ENCODE measurements at regions not wholly inside any gene's neighbourhood (a gene's known extent, or its start where the extent isn't known, plus 50 kb on each side); places are given as distances from the start of the nearest gene placed in this dataset.

GRCh38 chr18:39305766-39306165, 1740.2 kb upstream of the CELF4 start (continued):
- TF ChIP-seq, protein P1, sequence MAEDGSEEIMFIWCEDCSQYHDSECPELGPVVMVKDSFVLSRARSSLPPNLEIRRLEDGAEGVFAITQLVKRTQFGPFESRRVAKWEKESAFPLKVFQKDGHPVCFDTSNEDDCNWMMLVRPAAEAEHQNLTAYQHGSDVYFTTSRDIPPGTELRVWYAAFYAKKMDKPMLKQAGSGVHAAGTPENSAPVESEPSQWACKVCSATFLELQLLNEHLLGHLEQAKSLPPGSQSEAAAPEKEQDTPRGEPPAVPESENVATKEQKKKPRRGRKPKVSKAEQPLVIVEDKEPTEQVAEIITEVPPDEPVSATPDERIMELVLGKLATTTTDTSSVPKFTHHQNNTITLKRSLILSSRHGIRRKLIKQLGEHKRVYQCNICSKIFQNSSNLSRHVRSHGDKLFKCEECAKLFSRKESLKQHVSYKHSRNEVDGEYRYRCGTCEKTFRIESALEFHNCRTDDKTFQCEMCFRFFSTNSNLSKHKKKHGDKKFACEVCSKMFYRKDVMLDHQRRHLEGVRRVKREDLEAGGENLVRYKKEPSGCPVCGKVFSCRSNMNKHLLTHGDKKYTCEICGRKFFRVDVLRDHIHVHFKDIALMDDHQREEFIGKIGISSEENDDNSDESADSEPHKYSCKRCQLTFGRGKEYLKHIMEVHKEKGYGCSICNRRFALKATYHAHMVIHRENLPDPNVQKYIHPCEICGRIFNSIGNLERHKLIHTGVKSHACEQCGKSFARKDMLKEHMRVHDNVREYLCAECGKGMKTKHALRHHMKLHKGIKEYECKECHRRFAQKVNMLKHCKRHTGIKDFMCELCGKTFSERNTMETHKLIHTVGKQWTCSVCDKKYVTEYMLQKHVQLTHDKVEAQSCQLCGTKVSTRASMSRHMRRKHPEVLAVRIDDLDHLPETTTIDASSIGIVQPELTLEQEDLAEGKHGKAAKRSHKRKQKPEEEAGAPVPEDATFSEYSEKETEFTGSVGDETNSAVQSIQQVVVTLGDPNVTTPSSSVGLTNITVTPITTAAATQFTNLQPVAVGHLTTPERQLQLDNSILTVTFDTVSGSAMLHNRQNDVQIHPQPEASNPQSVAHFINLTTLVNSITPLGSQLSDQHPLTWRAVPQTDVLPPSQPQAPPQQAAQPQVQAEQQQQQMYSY (CRISPR knock-in tag; IDR thresholded peaks at IDR 0.05) = no peak
- no peak for TF ChIP-seq TCF3 (IDR thresholded peaks at IDR 0.05; ENCODE audit: borderline replicate concordance, insufficient read depth, low read depth, low read length)
- no peak for TF ChIP-seq BCL3 (IDR thresholded peaks at IDR 0.05; ENCODE audit: borderline replicate concordance, insufficient read depth, low read depth, low read length, poor library complexity, severe bottlenecking)
- no peak for TF ChIP-seq ETV6 (conservative IDR thresholded peaks at IDR 0.05 in 1 of 2, IDR thresholded peaks at IDR 0.05 in 1 of 2; ENCODE audit: borderline replicate concordance in 1 of 2, low read depth in 1 of 2)
- TF ChIP-seq TBL1XR1 (IDR thresholded peaks at IDR 0.05; ENCODE audit: low read depth, low read length) = no peak

GRCh38 chr18:39302481-39302880, 1736.9 kb upstream of the CELF4 start:
- Histone ChIP-seq H3K79me2 (ENCODE audit: control insufficient read depth, insufficient read depth, low read length) (no peaks in the 10 kb centered on the region), H3K9ac (ENCODE audit: control insufficient read depth, insufficient read depth, low read length) (no peak overlapping the region), H3K27me3 (replicated peaks in 1 of 2; ENCODE audit: control insufficient read depth in 2 of 2, insufficient read depth in 2 of 2, low read length in 1 of 2) (no peaks in the 10 kb centered on the region), H3K9me3 (replicated peaks; ENCODE audit: control insufficient read depth, insufficient read depth, low read length) (no peaks in the 10 kb centered on the region; the same call in 2 of the 3 replicates), H3K36me3 (ENCODE audit: control insufficient read depth in 2 of 2, insufficient read depth in 2 of 2, low read length in 1 of 2) (no peaks in the 10 kb centered on the region), H4K20me1 (ENCODE audit: control insufficient read depth, insufficient read depth) (no peaks in the 10 kb centered on the region), H2AFZ (ENCODE audit: control insufficient read depth, low read depth, low read length) (no peak overlapping the region), H3K4me3 (no peak overlapping the region), H3K4me2 (ENCODE audit: control insufficient read depth, insufficient read depth) (no peak overlapping the region), H3K4me1 (ENCODE audit: control insufficient read depth, insufficient read depth, low read length) (no peaks in the 10 kb centered on the region), H3K27ac (ENCODE audit: control insufficient read depth, insufficient read depth) (no peak overlapping the region)
- no peak for TF ChIP-seq PML (IDR thresholded peaks at IDR 0.05; ENCODE audit: low read length)
- ChIA-PET RAD21 (ENCODE audit: unreplicated experiment) (no interaction called here), SMC1A (ENCODE audit: uncharacterized antibody, unreplicated experiment) (no interaction called here), CTCF (no interaction called here), POLR2A (no interaction called here)
- intact Hi-C loops (cut with micrococcal nuclease; ENCODE audit: unreplicated experiment) = no loop called here
- in situ Hi-C loops (cut with MboI) = no loop called here
- BruUV-seq (replicated peaks) = no TSS peak
- ATAC-seq (no peak), DNase-seq (ENCODE audit: low read depth, low spot score) (no peak), FAIRE-seq (no peak)

Measured in GM12878 (cell line).